Activated naive CD4-positive, alpha-beta T cell treated with anti-CD3 and anti-CD28 coated beads for 36 hours (primary cell): ENCODE measurements at regions not wholly inside any gene's neighbourhood (a gene's known extent, or its start where the extent isn't known, plus 50 kb on each side); places are given as distances from the start of the nearest gene placed in this dataset.
"Not testable (repeated sequence)": the region's sequence is repeated elsewhere in the genome, so short reads cannot be mapped to it uniquely, and the experiment has no call there.

Experiments
- CTCF ChIA-PET: fragments of 350-600 bp; sonication (Branson Sonifier 250); formaldehyde crosslinking; loops from one replicate; lab custom pipeline; 2021; ENCODE audit warnings: antibody characterized with exemption; lab: Charles Lee
- DNase-seq: peaks from one replicate; pipeline ENCODE4 v3.0.0-alpha.2; 2020
- H3K27ac Mint-ChIP-seq: one replicate; pipeline ENCODE4 v1.8.0; 2021; ENCODE audit warnings: mild to moderate bottlenecking, mixed read lengths
- H3K27me3 Mint-ChIP-seq: one replicate; pipeline ENCODE4 v1.8.0; 2021; ENCODE audit warnings: low read depth, mixed read lengths
- H3K36me3 Mint-ChIP-seq: one replicate; pipeline ENCODE4 v1.8.0; 2021; ENCODE audit warnings: low read depth, mixed read lengths
- H3K4me1 Mint-ChIP-seq: one replicate; pipeline ENCODE4 v1.8.0; 2021; ENCODE audit warnings: low read depth, mixed read lengths
- H3K4me3 Mint-ChIP-seq: one replicate; pipeline ENCODE4 v1.8.0; 2021; ENCODE audit warnings: mild to moderate bottlenecking, moderate library complexity, mixed read lengths
- H3K9me3 Mint-ChIP-seq: one replicate; pipeline ENCODE4 v1.8.0; 2021; ENCODE audit warnings: mixed read lengths
- intact Hi-C: fragments of 100-400 bp; cut with micrococcal nuclease; formaldehyde crosslinking; loops from one replicate; pipeline ENCODE4 v1.15.1; 2023

- intact Hi-C loops: no loop called here
- Mint-ChIP-seq H3K27me3 (no peaks in the 10 kb centered on the region), H3K9me3 (peaks cover 11% of the 10 kb centered on the region), H3K27ac (no peak overlapping the region), H3K4me1 (no peaks in the 10 kb centered on the region), H3K4me3 (no peak overlapping the region), H3K36me3 (peaks cover 6% of the 10 kb centered on the region)
- CTCF ChIA-PET: no interaction called here
- DNase-seq: no peak
Measured at GRCh38 chr14:56351861-56352260, 227.7 kb upstream of the TMEM260 start.

GRCh38 chr14:56352999-56353398 is 226.6 kb upstream of the TMEM260 start:
- intact Hi-C loops: no loop called here
- H3K4me3 Mint-ChIP-seq: no peak overlapping the region
- peaks cover 6% of the 10 kb centered on the region for H3K36me3 Mint-ChIP-seq
- H3K27ac Mint-ChIP-seq: no peak overlapping the region
- CTCF ChIA-PET: no interaction called here
- H3K27me3 Mint-ChIP-seq: no peaks in the 10 kb centered on the region
- no peaks in the 10 kb centered on the region for H3K4me1 Mint-ChIP-seq
- H3K9me3 Mint-ChIP-seq: peaks cover 11% of the 10 kb centered on the region
- DNase-seq: no peak

GRCh38 chr14:56357428-56357827 is 222.2 kb upstream of the TMEM260 start:
- intact Hi-C loops: no loop called here
- H3K4me1 Mint-ChIP-seq: no peaks in the 10 kb centered on the region
- H3K36me3 Mint-ChIP-seq: no peaks in the 10 kb centered on the region
- CTCF ChIA-PET: no interaction called here
- H3K27me3 Mint-ChIP-seq: no peaks in the 10 kb centered on the region
- H3K9me3 Mint-ChIP-seq: no peaks in the 10 kb centered on the region
- no peak overlapping the region for H3K4me3 Mint-ChIP-seq
- no peak for DNase-seq
- H3K27ac Mint-ChIP-seq: no peak overlapping the region

GRCh38 chr14:56358275-56358674 is 221.3 kb upstream of the TMEM260 start:
- no peaks in the 10 kb centered on the region for H3K4me1 Mint-ChIP-seq
- H3K36me3 Mint-ChIP-seq: no peaks in the 10 kb centered on the region
- CTCF ChIA-PET: no interaction called here

GRCh38 chr14:56358851-56359614 is 220.6 kb upstream of the TMEM260 start:
- DNase-seq: peak; percentile 39
- intact Hi-C loops: no loop called here
- Mint-ChIP-seq H3K27me3 (no peaks in the 10 kb centered on the region), H3K9me3 (no peaks in the 10 kb centered on the region), H3K36me3 (no peaks in the 10 kb centered on the region), H3K27ac (no peak overlapping the region), H3K4me3 (no peak overlapping the region), H3K4me1 (no peaks in the 10 kb centered on the region)
- CTCF ChIA-PET: no interaction called here

More at GRCh38 chr14:56358275-56358674, 221.3 kb upstream of the TMEM260 start:
- no peak for DNase-seq
- intact Hi-C loops: no loop called here
- Mint-ChIP-seq H3K4me3 (no peak overlapping the region), H3K27me3 (no peaks in the 10 kb centered on the region), H3K9me3 (no peaks in the 10 kb centered on the region), H3K27ac (no peak overlapping the region)

GRCh38 chr14:56365663-56366062 is 213.9 kb upstream of the TMEM260 start:
- DNase-seq, H3K4me3 Mint-ChIP-seq, H3K4me1 Mint-ChIP-seq, intact Hi-C loops, H3K27ac Mint-ChIP-seq, CTCF ChIA-PET, H3K36me3 Mint-ChIP-seq, H3K9me3 Mint-ChIP-seq, H3K27me3 Mint-ChIP-seq: not testable (repeated sequence)

- H3K27ac Mint-ChIP-seq: no peak overlapping the region
- no peaks in the 10 kb centered on the region for H3K27me3 Mint-ChIP-seq
- peaks cover 13% of the 10 kb centered on the region for H3K9me3 Mint-ChIP-seq
- H3K36me3 Mint-ChIP-seq: peaks cover 4% of the 10 kb centered on the region
- intact Hi-C loops: no loop called here
- DNase-seq: no peak
- no peak overlapping the region for H3K4me3 Mint-ChIP-seq
- CTCF ChIA-PET: interaction anchor here (0.7 kb wide), 1 partner anchor 23 kb away, joined by 3 read pairs; no protein-coding TSS in a partner anchor
- H3K4me1 Mint-ChIP-seq: no peaks in the 10 kb centered on the region
Measured at GRCh38 chr14:56367416-56367815, 212.2 kb upstream of the TMEM260 start.

- no peaks in the 10 kb centered on the region for H3K27me3 Mint-ChIP-seq
- H3K4me1 Mint-ChIP-seq: no peaks in the 10 kb centered on the region
- peaks cover 6% of the 10 kb centered on the region for H3K36me3 Mint-ChIP-seq
- peaks cover 20% of the 10 kb centered on the region for H3K9me3 Mint-ChIP-seq
- no peak overlapping the region for H3K4me3 Mint-ChIP-seq
- no peak for DNase-seq
- no peak overlapping the region for H3K27ac Mint-ChIP-seq
- CTCF ChIA-PET: no interaction called here
- intact Hi-C loops: no loop called here
Measured at GRCh38 chr14:56371737-56372136, 207.9 kb upstream of the TMEM260 start.

- Mint-ChIP-seq H3K27ac (no peak overlapping the region), H3K27me3 (no peaks in the 10 kb centered on the region)
Measured at GRCh38 chr14:56374421-56374820, 205.2 kb upstream of the TMEM260 start.

GRCh38 chr14:56378046-56378445 is 201.6 kb upstream of the TMEM260 start:
- Mint-ChIP-seq H3K4me3 (no peak overlapping the region), H3K9me3 (peaks cover 1% of the 10 kb centered on the region), H3K27me3 (no peaks in the 10 kb centered on the region), H3K4me1 (no peaks in the 10 kb centered on the region), H3K27ac (no peak overlapping the region), H3K36me3 (peaks cover 1% of the 10 kb centered on the region)
- DNase-seq: no peak
- intact Hi-C loops: no loop called here
- CTCF ChIA-PET: no interaction called here

More at GRCh38 chr14:56374421-56374820, 205.2 kb upstream of the TMEM260 start:
- H3K36me3 Mint-ChIP-seq: peaks cover 6% of the 10 kb centered on the region
- no peak for DNase-seq
- CTCF ChIA-PET: no interaction called here
- H3K4me1 Mint-ChIP-seq: no peaks in the 10 kb centered on the region
- intact Hi-C loops: no loop called here
- peaks cover 20% of the 10 kb centered on the region for H3K9me3 Mint-ChIP-seq
- H3K4me3 Mint-ChIP-seq: no peak overlapping the region

GRCh38 chr14:56378475-56378877 is 201.1 kb upstream of the TMEM260 start:
- CTCF ChIA-PET: no interaction called here
- H3K4me1 Mint-ChIP-seq: no peaks in the 10 kb centered on the region
- intact Hi-C loops: no loop called here
- H3K36me3 Mint-ChIP-seq: no peaks in the 10 kb centered on the region
- DNase-seq: no peak
- H3K9me3 Mint-ChIP-seq: peaks cover 2% of the 10 kb centered on the region
- no peak overlapping the region for H3K4me3 Mint-ChIP-seq
- no peak overlapping the region for H3K27ac Mint-ChIP-seq
- H3K27me3 Mint-ChIP-seq: no peaks in the 10 kb centered on the region

GRCh38 chr14:56379956-56380355 is 199.6 kb upstream of the TMEM260 start:
- CTCF ChIA-PET: interaction anchor here (0.8 to 0.9 kb wide), 2 partner anchors 26 to 95 kb away, joined by 3 to 4 read pairs; no protein-coding TSS in a partner anchor
- no peak for DNase-seq

GRCh38 chr14:56386024-56386423 is 193.6 kb upstream of the TMEM260 start:
- no peak for DNase-seq
- Mint-ChIP-seq H3K4me3 (no peak overlapping the region), H3K36me3 (peaks cover 5% of the 10 kb centered on the region), H3K9me3 (peaks cover 11% of the 10 kb centered on the region), H3K27me3 (no peaks in the 10 kb centered on the region), H3K27ac (no peak overlapping the region), H3K4me1 (no peaks in the 10 kb centered on the region)
- intact Hi-C loops: no loop called here
- CTCF ChIA-PET: no interaction called here

More at GRCh38 chr14:56379956-56380355, 199.6 kb upstream of the TMEM260 start:
- Mint-ChIP-seq H3K9me3 (peaks cover 4% of the 10 kb centered on the region), H3K27ac (no peak overlapping the region), H3K36me3 (no peaks in the 10 kb centered on the region), H3K27me3 (no peaks in the 10 kb centered on the region), H3K4me1 (no peaks in the 10 kb centered on the region), H3K4me3 (no peak overlapping the region)
- intact Hi-C loops: no loop called here
